ENCODE measurements at regions not wholly inside any gene's neighbourhood (a gene's known extent, or its start where the extent isn't known, plus 50 kb on each side); places are given as distances from the start of the nearest gene placed in this dataset.

DNA sequence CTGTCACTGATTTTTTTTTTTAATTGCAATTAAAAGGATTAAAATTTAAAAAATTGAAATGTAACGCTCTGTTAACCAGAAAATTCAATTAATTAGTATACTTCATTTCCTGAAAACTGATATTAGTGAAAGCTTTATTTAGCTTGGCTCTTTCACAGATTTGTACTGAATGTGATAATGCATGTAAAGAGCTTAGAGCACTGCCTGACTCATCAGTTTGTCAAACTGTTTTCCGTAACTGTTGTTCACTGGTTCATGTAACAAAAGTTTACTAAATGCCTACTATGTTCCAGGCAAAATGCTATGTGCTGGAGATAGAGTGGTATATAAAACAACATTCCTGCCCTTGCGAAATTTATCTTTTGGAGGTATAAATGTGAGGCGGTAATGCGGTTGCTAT lies 471.7 kb downstream of the SH2D1A start:
- no peak overlapping the region for H3K4me3 ChIP-seq (ENCODE audit: low read length)
- TF ChIP-seq, protein P1, sequence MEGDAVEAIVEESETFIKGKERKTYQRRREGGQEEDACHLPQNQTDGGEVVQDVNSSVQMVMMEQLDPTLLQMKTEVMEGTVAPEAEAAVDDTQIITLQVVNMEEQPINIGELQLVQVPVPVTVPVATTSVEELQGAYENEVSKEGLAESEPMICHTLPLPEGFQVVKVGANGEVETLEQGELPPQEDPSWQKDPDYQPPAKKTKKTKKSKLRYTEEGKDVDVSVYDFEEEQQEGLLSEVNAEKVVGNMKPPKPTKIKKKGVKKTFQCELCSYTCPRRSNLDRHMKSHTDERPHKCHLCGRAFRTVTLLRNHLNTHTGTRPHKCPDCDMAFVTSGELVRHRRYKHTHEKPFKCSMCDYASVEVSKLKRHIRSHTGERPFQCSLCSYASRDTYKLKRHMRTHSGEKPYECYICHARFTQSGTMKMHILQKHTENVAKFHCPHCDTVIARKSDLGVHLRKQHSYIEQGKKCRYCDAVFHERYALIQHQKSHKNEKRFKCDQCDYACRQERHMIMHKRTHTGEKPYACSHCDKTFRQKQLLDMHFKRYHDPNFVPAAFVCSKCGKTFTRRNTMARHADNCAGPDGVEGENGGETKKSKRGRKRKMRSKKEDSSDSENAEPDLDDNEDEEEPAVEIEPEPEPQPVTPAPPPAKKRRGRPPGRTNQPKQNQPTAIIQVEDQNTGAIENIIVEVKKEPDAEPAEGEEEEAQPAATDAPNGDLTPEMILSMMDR (conservative IDR thresholded peaks at IDR 0.05; ENCODE audit: low read length), result no peak
- no peak for DNase-seq (ENCODE audit: low read depth)

DNA sequence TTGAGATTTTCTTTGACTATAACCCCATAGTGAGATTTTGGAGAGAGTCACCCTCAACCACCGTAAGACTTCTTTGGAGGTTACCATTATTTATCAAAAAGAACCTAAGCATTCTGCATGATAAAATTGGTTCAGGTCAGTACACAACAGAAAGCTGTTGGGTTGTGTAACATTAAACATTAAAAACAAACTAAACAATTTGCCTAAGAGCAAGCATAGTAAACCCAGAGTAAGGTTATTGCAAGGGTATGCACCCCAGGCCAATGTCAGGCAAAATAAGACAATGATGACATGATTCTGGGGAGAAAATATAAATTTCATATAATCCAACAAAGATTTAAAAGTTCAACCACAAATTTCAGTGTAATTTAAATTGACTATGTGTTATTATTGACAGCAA lies 472.4 kb downstream of the SH2D1A start:
- DNase-seq (ENCODE audit: low read depth), result no peak
- no peak overlapping the region for H3K4me3 ChIP-seq (ENCODE audit: low read length)
- TF ChIP-seq, protein P1 (conservative IDR thresholded peaks at IDR 0.05; ENCODE audit: low read length), result no peak

DNA sequence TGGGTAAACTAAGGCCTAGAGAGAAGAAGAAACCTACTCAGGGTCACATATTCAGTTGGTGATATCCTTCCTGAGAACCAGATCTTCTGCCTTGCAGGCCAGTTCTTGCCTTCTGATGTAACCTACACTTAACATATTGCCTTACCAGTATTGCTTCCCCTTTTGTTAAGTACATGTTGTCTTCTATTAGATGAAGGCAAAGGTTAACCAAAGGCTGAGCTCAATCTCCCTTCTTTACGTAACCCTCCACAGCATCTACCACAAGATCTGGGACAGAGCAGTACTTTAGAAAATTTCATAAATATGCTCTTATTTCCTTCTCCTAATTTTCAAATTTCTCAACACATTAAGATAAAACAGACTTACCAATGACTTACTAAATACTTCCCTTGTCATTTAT lies 474.4 kb downstream of the SH2D1A start:
- TF ChIP-seq, protein P1 (conservative IDR thresholded peaks at IDR 0.05; ENCODE audit: low read length), result no peak
- no peak overlapping the region for H3K4me3 ChIP-seq (ENCODE audit: low read length)
- no peak for DNase-seq (ENCODE audit: low read depth)

DNA sequence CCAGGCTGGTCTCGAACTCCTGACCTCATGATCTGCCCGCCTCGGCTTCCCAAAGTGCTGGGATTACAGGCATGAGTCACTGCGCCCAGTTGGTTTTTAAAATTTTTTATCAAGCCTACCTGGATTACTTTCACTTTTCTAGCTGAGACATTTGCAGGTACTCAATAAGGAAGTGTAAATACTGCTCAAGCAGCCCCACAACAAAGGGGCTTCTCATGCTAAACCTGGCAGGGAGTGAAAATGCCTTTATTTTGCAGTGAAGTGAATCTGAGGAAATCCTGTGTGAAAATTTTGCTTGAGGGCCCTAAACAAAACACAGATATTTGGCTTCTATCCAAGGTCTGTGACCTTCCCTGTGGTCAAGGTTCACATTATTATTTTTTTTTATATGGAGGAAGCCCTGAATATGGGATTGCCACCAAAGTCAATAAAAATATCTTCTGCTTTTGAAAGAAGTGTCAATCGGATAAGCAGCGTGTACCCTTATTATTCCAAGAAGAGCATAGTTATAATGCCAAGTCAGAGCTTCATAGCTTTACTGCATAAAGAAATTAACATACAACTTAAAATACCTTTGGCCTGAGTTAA lies 481.0 kb downstream of the SH2D1A start:
- TF ChIP-seq, protein P1 (conservative IDR thresholded peaks at IDR 0.05; ENCODE audit: low read length), result no peak
- no peak overlapping the region for H3K4me3 ChIP-seq (ENCODE audit: low read length)
- no peak for DNase-seq (ENCODE audit: low read depth)

GRCh38 chrX:124829930-124830329 lies 483.6 kb downstream of the SH2D1A start:
- no peak for DNase-seq (ENCODE audit: low read depth)
- no peak overlapping the region for H3K4me3 ChIP-seq (ENCODE audit: low read length)
- TF ChIP-seq, protein P1 (conservative IDR thresholded peaks at IDR 0.05; ENCODE audit: low read length), result no peak

- no peak overlapping the region for H3K4me3 ChIP-seq (ENCODE audit: low read length)
- TF ChIP-seq, protein P1 (conservative IDR thresholded peaks at IDR 0.05; ENCODE audit: low read length), result no peak
- no peak for DNase-seq (ENCODE audit: low read depth)
Measured at GRCh38 chrX:124836786-124837185, 482.9 kb upstream of the TEX13C start.

DNA sequence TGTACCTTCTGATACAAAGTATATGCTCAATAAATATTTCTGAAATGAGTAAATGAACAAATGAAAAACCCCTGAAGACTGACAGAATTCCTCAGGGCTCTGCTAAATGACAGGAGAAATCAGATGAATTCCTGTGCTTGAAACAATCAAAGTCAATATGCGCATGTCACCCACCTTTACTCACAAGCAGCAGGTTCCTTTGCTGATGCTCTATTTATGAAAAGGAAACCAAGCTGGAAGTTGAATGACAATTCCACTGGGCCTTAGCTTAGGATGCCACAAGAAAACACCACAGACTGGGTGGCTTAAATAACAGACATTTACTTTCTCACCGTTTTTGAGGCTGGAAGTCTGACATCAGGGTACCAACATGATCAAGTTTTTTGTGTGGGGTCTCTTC lies 477.5 kb upstream of the TEX13C start:
- H3K4me3 ChIP-seq (ENCODE audit: low read length), result no peak overlapping the region
- TF ChIP-seq, protein P1 (conservative IDR thresholded peaks at IDR 0.05; ENCODE audit: low read length), result no peak
- no peak for DNase-seq (ENCODE audit: low read depth)
